ENCODE measurements at regions not wholly inside any gene's neighbourhood (a gene's known extent, or its start where the extent isn't known, plus 50 kb on each side); places are given as distances from the start of the nearest gene placed in this dataset.
A peak's percentile ranks its signal among the peaks of the same experiment; 100 is the strongest.
"Not testable (repeated sequence)": the region's sequence is repeated elsewhere in the genome, so short reads cannot be mapped to it uniquely, and the experiment has no call there.

DNA sequence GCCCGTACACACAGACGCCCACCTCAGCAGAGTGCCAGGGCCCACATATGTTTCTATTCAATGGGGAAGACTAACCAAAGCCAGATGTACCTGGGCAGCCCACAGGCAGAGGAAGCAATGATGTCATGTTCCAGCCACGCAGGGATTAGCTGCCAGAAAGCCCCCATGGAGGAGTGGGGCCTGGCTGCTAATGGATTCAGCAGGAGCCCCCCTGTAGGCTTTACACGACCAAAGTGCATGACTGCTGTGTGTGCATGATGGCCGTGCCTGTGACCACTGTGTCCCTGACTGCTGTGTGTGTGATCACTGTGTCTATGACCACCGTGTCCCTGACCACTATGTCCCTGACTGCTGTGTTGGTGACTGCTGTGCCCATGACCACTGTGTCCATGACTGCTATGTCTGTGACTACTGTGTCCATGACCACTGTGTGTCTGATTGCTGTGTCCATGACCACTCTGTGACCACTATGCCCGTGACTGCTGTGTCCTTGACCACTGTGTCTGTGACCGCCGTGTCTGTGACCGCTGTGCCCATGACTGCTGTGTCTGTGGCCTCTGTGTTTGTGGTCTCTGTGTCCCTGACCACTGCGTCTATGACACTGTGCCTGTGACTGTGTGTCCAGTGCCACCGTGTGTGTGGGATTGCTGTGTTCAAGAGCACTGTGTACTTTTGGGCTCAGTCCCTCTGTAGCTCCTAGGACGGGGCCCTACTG, 409.3 kb downstream of the RPS24 start:
- DNase-seq = no peak

DNA sequence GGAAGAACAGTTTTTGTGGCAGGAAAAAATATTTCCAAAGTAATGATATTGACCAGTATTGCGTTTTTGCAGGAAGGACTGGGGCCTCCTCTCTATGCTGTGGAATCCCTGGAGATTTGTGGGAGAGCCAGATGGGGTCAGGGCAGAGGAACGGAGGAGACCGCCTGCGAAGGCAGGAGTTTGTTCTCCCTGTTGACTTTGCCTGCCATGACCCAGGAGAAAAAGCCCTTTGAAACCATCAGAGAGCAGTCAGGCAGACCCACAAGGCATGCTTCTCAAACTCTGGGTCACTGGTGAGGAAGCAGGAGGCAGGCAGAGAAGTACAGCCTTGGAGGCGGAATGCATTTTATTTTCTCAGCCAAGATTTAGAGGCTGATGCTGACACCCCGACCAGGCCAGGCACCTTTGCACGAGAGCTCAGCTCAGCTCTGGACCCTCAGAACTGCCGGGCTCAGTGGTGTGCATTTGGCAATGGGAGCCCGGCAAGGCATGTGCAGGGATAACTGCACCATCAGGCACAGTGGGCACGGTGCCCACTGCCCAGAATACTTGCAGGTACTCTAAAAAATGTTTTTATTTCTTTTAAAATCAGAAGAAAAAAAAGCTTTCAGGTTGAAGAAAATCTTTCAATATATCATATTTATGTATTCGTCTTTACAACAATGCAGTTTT, 410.4 kb downstream of the RPS24 start:
- DNase-seq = no peak

DNA sequence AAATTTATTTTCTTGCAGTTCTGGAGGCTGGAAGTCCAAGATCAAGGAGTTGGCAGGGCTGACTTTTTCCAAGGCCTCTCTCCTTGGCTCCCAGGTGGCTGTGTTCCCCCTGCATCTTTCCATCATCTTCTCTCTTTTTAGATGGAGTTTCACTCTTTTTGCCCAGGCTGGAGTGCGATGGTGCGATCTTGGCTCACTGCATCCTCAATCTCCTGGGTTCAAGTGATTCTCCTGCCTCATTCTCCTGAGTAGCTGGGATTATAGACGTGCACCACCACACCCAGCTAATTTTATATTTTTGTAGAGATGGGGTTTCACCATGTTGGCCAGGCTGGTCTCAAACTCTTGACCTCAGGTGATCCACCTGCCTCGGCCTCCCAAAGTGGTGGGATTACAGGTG, 411.1 kb downstream of the RPS24 start:
- DNase-seq = not testable (repeated sequence)

DNA sequence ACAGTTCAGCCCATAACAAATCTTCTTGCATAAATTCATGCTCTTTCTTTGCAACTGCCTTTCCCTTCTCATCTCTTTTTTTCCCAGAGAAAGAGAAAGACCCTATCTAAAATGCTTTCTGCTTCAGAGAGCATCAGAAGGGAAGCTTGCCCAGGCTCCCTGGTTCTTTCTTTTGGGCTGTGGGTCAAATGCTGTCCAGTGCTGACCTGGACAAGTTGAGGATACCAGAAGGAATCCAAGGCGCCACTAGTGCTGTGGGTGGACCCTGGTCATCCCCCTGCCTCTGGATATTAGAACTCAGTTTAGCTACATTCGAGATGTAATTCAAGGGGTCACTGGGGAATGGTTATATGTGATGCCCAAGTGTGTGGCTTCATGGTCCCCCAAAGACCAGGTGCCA, 411.6 kb downstream of the RPS24 start:
- DNase-seq = no peak

DNA sequence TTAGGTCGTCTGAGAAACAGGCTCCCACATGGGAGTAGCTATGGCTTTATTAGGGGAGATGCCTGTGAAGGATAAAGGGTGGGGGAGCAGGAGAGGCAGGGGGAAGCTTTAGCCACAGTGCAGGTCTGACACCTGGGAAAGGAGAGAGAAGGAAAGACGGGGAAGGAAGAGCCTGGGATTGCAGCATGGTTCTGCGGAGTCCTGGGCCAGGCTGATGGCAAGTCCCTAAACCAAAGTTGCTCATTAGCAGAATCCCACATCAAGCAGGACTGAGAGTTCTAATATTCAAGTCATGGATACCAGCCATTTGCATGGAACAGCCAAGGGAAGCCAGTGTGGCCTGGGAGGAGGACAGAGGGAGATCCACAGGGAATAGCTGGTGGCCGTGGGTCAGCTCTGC, 414.8 kb downstream of the RPS24 start:
- DNase-seq = no peak

DNA sequence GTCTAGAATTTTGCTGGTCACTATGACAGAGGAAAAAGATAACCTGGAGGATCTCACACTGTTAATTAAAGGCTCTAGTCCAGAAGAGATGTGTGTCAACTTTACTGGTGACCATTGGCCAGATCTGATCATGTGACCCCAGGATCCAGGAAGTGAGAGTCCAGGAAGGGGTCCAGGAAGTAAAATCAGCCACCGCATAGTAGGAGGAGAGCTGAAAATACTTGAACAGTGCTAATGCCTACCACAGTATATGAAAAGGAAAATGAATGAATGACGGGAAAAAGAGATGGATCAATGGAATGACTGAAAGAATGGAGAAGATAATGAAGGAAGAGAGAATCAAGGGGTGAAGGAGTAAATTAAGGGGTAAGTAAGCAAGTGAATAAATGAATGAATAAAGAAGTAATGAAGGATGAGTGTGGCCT, 415.3 kb downstream of the RPS24 start:
- DNase-seq = no peak

GRCh38 chr10:78449554-78449953, 415.9 kb downstream of the RPS24 start:
- no peak for DNase-seq

GRCh38 chr10:78450239-78450638, 416.6 kb downstream of the RPS24 start:
- DNase-seq = no peak

DNA sequence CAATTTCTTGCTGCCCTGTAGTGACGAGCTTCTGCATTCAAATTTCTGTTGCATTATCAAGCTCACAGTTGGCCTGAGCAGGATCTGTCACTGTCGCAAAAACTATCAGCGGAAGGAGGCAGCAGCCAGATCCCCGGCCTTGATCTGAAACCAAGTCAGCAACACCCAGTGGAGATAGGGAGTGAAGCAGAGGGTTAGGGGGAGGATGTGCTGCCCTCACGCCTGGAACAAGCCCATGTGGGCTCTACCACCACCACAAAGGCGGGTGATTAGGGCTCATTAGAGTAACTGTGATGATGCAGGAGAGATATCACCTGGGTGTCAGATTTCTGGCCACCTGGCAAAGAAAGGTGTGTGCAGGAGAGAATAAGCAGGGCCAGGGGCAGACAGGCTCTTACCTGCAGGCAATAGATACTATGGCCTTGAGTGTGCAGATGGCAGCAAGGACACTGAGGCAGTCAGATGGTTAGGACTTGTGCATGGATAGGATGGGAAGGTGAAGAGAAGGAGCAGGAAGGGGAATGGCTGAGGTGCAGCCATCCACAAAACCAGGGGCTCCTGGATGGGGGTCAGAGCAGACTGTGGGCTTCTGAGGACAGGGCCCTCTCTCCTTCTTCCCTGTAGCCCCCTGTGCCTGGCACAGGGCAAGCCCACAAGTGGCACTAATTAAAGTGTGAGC, 417.3 kb downstream of the RPS24 start:
- no peak for DNase-seq

DNA sequence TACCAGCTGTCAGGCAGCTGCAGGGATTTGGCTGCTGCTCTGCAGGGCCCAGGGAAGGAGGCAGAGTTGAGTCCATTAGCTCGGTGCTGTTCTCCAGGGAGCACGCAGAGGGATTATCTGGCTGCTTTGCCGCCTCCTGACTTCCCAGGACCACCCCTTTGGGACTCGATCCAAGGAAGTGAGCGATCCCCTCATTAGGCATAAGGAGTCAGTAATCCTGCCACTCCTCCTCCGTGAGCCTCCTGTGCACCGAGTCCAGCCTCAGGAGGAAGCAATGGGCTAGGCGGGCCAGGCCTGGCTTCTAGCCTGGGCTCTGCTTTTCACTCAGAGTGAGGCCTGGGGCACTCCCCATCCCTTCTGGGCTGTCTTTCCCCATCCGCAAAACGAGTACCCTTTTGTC, 417.9 kb downstream of the RPS24 start:
- no peak for DNase-seq

- no peak for DNase-seq
These were observed 420.5 kb downstream of the RPS24 start for GRCh38 chr10:78454123-78454645.

DNA sequence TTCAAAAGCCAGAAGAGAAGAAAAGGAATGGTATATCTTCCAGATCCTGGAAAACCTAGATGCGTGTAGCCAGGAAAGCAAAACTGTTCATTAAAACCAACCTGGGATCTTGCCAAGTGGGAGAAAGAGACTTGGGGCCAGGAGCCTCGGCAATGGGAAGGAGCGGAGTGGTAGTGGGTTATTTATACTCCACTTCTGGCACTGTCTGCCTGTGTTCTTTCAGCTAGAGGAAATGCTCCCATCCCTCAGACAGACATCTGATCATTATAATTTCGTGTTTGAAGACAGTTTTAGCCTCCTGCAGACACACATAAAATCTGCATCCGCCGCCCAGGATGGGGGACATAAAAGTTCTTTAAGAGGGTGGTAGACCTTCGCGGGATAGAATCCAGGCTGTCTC, 421.6 kb downstream of the RPS24 start:
- no peak for DNase-seq

- DNase-seq = no peak
These were observed 422.1 kb downstream of the RPS24 start for GRCh38 chr10:78455811-78456210.

DNA sequence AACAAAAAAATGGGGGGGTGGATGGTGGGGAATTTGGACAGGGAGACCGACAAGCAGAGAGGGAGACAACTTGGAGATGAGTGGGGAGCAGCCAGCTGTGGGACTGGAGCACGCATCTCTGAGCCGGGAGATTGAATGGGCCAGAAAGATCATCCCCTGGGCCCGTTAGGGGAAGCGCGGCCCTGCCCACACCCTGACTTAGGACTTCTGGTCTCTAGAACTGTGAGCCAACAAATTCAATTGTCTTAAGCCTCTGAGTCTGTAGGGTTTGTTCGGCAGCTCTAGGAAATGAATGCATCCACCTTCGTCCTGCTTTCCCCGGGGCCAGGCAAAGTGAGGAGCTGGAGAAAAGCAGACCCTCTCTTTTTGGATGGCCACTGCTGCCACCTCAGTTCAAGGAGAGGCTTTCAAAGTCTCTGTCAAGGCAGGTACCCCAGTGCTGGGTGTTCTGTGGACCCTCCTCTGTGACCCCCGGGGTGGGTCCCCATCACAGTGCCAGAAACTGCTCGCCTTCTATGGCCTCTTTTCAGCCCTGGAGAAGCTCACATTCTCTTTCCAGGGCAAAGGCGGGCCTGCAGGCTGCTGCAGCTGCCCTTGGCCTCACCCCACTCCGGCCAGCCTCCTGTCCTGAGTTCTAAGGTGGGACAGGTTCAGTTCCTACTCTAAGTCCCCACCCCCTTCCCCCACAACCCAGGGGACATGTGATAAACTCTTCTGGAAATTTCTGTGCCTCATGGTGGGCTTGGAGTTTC, 423.2 kb downstream of the RPS24 start:
- no peak for DNase-seq

GRCh38 chr10:78457804-78458482, 424.3 kb downstream of the RPS24 start:
- DNase-seq = no peak

DNA sequence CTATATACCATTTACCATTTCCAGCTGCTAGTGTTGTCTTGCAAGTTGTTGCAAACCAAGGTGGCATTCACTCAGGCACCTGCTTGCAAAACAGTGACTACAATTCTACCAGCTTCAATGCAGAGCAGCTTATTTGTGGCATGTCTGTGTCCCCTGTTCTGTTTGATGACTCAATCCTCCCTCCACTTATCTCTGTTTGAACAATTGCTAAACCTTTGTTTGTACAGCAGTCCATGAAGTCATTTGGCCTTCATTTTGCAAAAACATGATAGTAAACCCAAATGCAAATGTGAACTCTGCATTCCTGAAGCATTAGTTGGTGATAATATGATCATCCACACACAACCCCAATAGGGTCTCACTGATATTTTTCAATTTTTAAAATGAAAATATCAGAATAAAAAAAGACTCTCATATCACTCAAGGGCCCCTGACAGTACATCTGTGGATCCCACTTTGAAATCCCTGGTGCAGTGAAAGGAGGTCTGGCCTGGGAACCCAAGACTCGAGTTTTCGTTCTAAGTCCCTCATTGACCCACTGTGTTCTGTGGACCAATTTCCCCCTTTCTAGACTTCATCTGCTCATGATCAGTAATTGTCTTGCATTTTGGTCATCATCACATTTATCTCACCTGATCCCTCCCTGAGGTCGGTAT, 425.4 kb downstream of the RPS24 start:
- peak; percentile 17 for DNase-seq

GRCh38 chr10:78459639-78460037, 426.0 kb downstream of the RPS24 start:
- no peak for DNase-seq

GRCh38 chr10:78460204-78460603, 426.5 kb downstream of the RPS24 start:
- no peak for DNase-seq

- no peak for DNase-seq
These were observed 427.7 kb downstream of the RPS24 start for GRCh38 chr10:78461333-78461732.

GRCh38 chr10:78462176-78462575, 428.5 kb downstream of the RPS24 start:
- DNase-seq = no peak

- no peak for DNase-seq
These were observed 429.1 kb downstream of the RPS24 start for GRCh38 chr10:78462726-78463228.

All from OCI-M1 (cell line).